Lower leg skin (tissue), 4 donors: ENCODE measurements at regions not wholly inside any gene's neighbourhood (a gene's known extent, or its start where the extent isn't known, plus 50 kb on each side); places are given as distances from the start of the nearest gene placed in this dataset.

ENCODE experiments used
- DNase-seq, 2 donors: peaks; one replicate each; pipeline ENCODE4 v3.0.0-alpha.2; 2019; ENCODE audit warnings: low spot score in 2 of 2
- H3K4me3 ChIP-seq: fragments of 200-600 bp; sonication (generic); 2 replicates; pipeline ENCODE4 v1.5.1; 2017; ENCODE audit warnings: mild to moderate bottlenecking, low read depth; ENCODE audit not compliant: poor library complexity, severe bottlenecking
- POLR2A ChIP-seq, 2 donors: fragments of 450-650 bp; IDR thresholded peaks; one replicate each; pipeline ENCODE4 v1.6.1; 2016 to 2017; ENCODE audit warnings: antibody characterized with exemption in 2 of 2, mild to moderate bottlenecking in 1 of 2, moderate library complexity in 1 of 2
- WGBS, 2 donors: methylation state at CpG; one replicate each; pipeline ENCODE4 v1.1.5; 2018; 5-methylcytosine and 5-hydroxymethylcytosine counted together
- intact Hi-C: fragments of 100-400 bp; cut with DNase I; formaldehyde crosslinking; loops from one replicate; pipeline ENCODE4 v1.15.0; 2023; ENCODE audit warnings: low total_unique reads
- TF ChIP-seq, protein P1 (sequence below), 3 donors: fragments of 450-650 bp; IDR thresholded peaks; one replicate each; pipeline ENCODE4 v1.5.1; 2016; ENCODE audit warnings: antibody characterized with exemption in 3 of 3, mild to moderate bottlenecking in 3 of 3, moderate library complexity in 2 of 3

GRCh38 chr6:139583420-139583819 is 209.0 kb upstream of the CITED2 start:
- intact Hi-C loops: no loop called here
- no peak for DNase-seq
- no peak overlapping the region for H3K4me3 ChIP-seq
- 71 to 76% methylated on average over 3 of the region's 3 CpGs for WGBS, 2 donors
- no peak for TF ChIP-seq POLR2A (IDR thresholded peaks at IDR 0.05)
- TF ChIP-seq, protein P1, sequence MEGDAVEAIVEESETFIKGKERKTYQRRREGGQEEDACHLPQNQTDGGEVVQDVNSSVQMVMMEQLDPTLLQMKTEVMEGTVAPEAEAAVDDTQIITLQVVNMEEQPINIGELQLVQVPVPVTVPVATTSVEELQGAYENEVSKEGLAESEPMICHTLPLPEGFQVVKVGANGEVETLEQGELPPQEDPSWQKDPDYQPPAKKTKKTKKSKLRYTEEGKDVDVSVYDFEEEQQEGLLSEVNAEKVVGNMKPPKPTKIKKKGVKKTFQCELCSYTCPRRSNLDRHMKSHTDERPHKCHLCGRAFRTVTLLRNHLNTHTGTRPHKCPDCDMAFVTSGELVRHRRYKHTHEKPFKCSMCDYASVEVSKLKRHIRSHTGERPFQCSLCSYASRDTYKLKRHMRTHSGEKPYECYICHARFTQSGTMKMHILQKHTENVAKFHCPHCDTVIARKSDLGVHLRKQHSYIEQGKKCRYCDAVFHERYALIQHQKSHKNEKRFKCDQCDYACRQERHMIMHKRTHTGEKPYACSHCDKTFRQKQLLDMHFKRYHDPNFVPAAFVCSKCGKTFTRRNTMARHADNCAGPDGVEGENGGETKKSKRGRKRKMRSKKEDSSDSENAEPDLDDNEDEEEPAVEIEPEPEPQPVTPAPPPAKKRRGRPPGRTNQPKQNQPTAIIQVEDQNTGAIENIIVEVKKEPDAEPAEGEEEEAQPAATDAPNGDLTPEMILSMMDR (IDR thresholded peaks at IDR 0.05): no peak

GRCh38 chr6:139582956-139583355 is 208.5 kb upstream of the CITED2 start:
- no peak overlapping the region for H3K4me3 ChIP-seq
- TF ChIP-seq, protein P1 (IDR thresholded peaks at IDR 0.05): no peak
- TF ChIP-seq POLR2A (IDR thresholded peaks at IDR 0.05): no peak
- WGBS, 2 donors: 93 to 100% methylated on average over 2 of the region's 2 CpGs
- intact Hi-C loops: no loop called here
- DNase-seq: no peak

GRCh38 chr6:139581485-139581865 is 207.0 kb upstream of the CITED2 start:
- no peak for DNase-seq
- H3K4me3 ChIP-seq: no peak overlapping the region
- intact Hi-C loops: no loop called here
- no peak for TF ChIP-seq POLR2A (IDR thresholded peaks at IDR 0.05)
- TF ChIP-seq, protein P1 (IDR thresholded peaks at IDR 0.05): no peak

GRCh38 chr6:139580592-139581484 is 206.4 kb upstream of the CITED2 start:
- DNase-seq: no peak
- TF ChIP-seq, protein P1 (IDR thresholded peaks at IDR 0.05): no peak
- no peak for TF ChIP-seq POLR2A (IDR thresholded peaks at IDR 0.05)
- intact Hi-C loops: no loop called here
- 82 to 87% methylated on average over 9 of the region's 9 CpGs for WGBS, 2 donors
- no peak overlapping the region for H3K4me3 ChIP-seq

DNA sequence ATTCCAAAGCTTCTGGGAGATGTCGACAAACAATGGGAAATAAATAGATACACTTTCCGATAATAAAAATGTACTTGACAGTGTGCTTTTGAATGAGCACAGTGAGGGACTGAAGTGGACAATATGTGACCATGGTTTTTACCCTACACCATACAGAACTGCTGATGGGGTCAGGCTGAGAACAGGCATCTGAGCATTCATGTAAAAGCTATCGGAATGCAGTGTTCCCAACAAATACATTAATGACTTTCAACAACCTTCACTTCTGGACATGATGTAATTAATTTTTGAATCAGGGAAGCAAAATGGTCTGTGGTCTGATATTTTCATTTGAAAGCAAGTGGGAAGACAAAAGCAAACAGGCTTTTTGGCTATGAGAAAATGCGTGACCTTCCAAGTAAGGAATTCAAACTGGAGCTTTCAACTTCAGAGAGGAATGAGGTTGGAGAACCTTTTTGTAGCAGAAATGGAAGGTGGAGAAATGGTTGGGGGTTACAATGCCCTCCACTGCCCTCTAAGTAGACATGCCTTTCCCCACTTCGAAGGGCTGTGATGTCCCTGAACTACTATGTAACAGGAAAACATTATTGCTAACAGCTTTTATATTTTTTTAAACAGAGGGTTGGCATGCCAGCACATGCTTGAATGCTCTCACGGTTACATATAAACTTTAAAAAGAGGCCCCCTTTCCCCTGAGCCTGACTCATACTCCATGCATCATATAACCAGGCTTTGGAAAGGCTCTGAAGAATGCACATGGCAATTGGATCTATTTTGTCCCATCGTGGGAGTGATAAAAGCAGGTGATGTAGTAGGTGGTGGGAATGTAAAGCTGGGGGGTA is 203.5 kb upstream of the CITED2 start:
- H3K4me3 ChIP-seq: no peak overlapping the region
- 48 to 60% methylated on average over 7 of the region's 7 CpGs for WGBS, 2 donors
- TF ChIP-seq, protein P1 (IDR thresholded peaks at IDR 0.05): no peak
- TF ChIP-seq POLR2A (IDR thresholded peaks at IDR 0.05): no peak
- DNase-seq: no peak
- intact Hi-C loops: no loop called here
